ENCODE measurements at regions not wholly inside any gene's neighbourhood (a gene's known extent, or its start where the extent isn't known, plus 50 kb on each side); places are given as distances from the start of the nearest gene placed in this dataset.

DNA sequence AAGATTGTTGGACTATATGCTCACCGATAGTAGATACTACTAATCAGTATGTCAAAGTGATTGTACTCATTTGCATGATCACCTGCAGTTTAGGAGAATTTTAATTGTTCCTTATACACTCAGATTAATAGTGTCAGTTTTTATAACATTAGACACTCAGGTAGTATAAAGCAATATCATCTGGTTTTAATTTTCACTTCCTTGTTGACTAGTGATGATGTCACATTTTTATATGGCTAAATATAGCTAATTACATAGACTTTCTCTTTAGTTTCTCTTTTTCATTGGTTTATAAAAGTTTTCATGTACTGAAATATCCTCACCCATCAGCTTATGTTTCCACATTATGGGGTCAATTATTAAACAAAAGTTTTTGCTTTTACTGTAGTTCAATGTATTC lies 1332.4 kb upstream of the ADGRL2 start:
- TF ChIP-seq YY1 (IDR thresholded peaks at IDR 0.05; ENCODE audit: low read depth), result no peak
- TF ChIP-seq RAD21 (IDR thresholded peaks at IDR 0.05; ENCODE audit: low read depth), result no peak
